ENCODE measurements at regions not wholly inside any gene's neighbourhood (a gene's known extent, or its start where the extent isn't known, plus 50 kb on each side); places are given as distances from the start of the nearest gene placed in this dataset.
"Not testable (repeated sequence)": the region's sequence is repeated elsewhere in the genome, so short reads cannot be mapped to it uniquely, and the experiment has no call there.

DNA sequence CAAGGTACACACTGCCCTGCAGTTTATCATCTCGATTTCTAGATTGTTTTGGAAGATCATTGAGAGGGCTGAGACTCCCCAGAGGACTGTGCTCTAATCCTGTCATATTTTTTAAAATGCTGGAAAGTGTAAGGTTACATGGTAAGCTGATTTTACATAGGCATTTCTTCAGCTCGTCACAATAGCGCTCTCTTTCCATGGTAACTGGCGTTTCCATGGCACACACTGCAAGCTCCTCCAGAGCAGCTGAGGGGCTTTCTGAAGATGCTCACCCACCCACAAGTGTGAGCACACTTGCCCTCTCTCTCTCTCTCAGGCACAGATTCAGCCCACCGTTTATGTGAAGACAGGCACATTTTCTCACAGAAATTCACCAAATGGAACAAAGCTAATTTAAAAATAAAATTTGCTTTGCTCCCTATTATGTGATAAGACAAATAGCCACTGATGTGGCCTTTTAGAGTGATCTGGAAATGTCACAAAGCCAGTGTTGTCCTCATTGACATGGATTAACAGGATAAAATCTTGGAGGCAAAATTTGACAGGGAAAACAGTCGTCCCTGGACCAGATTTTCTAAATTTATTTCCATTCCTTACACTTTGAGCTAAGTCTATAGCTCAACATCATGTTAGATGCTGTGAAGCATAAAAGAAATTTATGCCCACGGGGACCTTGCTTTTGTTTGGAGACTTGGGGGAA, 421.5 kb downstream of the RWDD3 start:
- 54 to 63% methylated on average over 7 of the region's 7 CpGs for WGBS, 2 donors
- no peaks in the 10 kb centered on the region for H3K27me3 ChIP-seq
- no peaks in the 10 kb centered on the region for H3K36me3 ChIP-seq
- intact Hi-C loops (cut with DNase I): no loop called here
- no peak for DNase-seq
- H3K4me1 ChIP-seq: no peaks in the 10 kb centered on the region
- no peak overlapping the region for H3K4me3 ChIP-seq (replicated peaks in 1 of 3)
- no peaks in the 10 kb centered on the region for H3K9me3 ChIP-seq
- no peak overlapping the region for H3K27ac ChIP-seq
- TF ChIP-seq, protein P1, sequence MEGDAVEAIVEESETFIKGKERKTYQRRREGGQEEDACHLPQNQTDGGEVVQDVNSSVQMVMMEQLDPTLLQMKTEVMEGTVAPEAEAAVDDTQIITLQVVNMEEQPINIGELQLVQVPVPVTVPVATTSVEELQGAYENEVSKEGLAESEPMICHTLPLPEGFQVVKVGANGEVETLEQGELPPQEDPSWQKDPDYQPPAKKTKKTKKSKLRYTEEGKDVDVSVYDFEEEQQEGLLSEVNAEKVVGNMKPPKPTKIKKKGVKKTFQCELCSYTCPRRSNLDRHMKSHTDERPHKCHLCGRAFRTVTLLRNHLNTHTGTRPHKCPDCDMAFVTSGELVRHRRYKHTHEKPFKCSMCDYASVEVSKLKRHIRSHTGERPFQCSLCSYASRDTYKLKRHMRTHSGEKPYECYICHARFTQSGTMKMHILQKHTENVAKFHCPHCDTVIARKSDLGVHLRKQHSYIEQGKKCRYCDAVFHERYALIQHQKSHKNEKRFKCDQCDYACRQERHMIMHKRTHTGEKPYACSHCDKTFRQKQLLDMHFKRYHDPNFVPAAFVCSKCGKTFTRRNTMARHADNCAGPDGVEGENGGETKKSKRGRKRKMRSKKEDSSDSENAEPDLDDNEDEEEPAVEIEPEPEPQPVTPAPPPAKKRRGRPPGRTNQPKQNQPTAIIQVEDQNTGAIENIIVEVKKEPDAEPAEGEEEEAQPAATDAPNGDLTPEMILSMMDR (IDR thresholded peaks at IDR 0.05): no peak
- no peak for TF ChIP-seq POLR2A (IDR thresholded peaks at IDR 0.05)

DNA sequence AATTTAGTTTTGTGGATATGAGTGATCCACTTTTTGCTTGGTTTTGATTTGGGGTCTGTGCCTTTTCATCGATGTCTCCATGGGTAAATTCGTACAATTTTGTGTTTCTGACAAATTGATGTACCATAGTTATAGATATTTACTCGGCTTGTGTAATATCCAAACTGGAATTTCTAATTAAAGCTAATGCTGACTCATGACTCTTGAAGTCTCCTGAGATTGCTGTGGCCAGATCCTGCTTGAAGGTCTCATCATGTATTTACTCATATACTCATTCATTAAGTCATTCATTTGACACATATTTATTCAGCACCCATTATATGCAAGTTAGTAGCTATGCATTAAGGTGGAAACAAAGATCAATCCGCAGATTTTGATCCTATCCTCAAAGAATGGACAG, 423.2 kb downstream of the RWDD3 start:
- DNase-seq: no peak
- no peaks in the 10 kb centered on the region for H3K4me1 ChIP-seq
- no peaks in the 10 kb centered on the region for H3K9me3 ChIP-seq
- 75 to 79% methylated on average over 4 of the region's 4 CpGs for WGBS, 2 donors
- TF ChIP-seq POLR2A (IDR thresholded peaks at IDR 0.05): no peak
- TF ChIP-seq, protein P1 (IDR thresholded peaks at IDR 0.05): no peak
- no peaks in the 10 kb centered on the region for H3K36me3 ChIP-seq
- H3K4me3 ChIP-seq (replicated peaks in 1 of 3): no peak overlapping the region
- H3K27me3 ChIP-seq: no peaks in the 10 kb centered on the region
- no peak overlapping the region for H3K27ac ChIP-seq
- intact Hi-C loops (cut with DNase I): no loop called here

DNA sequence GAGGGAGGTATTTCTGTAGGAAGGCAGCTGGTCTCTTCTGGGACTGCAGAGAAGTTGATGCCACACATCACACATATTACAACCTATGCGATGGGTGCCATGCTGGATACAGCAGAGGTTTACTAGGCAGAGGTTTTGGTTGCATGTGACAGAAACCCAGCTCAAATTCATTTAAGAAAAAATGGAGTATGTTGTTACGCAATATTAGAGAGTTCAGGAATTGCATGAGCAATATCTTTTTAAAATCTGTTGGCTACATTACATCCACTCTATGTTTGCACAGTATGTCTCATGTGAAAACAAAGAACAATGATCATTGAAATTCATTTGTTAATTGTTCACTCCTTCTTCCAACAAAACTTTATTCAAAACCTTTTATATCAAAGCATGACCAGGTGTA, 425.2 kb downstream of the RWDD3 start:
- 95% methylated on average over 2 of the region's 2 CpGs for WGBS, 2 donors
- DNase-seq: no peak
- H3K27ac ChIP-seq: no peak overlapping the region

DNA sequence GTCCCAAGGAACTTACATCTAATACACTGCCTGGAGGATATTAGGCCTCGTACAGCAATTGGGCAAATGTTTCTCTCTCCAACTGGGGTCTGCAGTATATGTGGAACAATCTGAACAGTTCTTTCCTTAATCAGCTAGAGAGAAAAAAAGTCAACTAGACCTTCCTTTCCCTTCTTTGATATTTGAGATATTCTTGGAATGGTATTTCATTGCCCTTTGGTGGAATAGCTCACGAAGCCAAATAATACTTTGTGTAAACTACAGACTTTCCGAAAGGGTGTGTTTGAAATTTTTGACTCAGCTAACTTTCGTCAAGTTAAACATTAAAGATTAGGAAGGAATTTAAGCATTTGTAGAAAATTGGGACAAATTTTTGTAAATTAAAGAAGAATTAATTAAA, 425.6 kb downstream of the RWDD3 start:
- 81% methylated on average over 4 of the region's 4 CpGs for WGBS, 2 donors
- TF ChIP-seq POLR2A (IDR thresholded peaks at IDR 0.05): no peak
- TF ChIP-seq, protein P1 (IDR thresholded peaks at IDR 0.05): no peak
- no peak overlapping the region for H3K27ac ChIP-seq
- intact Hi-C loops (cut with DNase I): no loop called here
- H3K36me3 ChIP-seq: no peaks in the 10 kb centered on the region
- no peaks in the 10 kb centered on the region for H3K4me1 ChIP-seq
- DNase-seq: no peak
- no peaks in the 10 kb centered on the region for H3K27me3 ChIP-seq
- H3K4me3 ChIP-seq (replicated peaks in 1 of 3): no peak overlapping the region
- no peaks in the 10 kb centered on the region for H3K9me3 ChIP-seq

More for the DNA sequence above, 425.2 kb downstream of the RWDD3 start:
- H3K4me3 ChIP-seq (replicated peaks in 1 of 3): no peak overlapping the region
- H3K9me3 ChIP-seq: no peaks in the 10 kb centered on the region
- H3K4me1 ChIP-seq: no peaks in the 10 kb centered on the region
- H3K36me3 ChIP-seq: no peaks in the 10 kb centered on the region
- no peak for TF ChIP-seq POLR2A (IDR thresholded peaks at IDR 0.05)
- TF ChIP-seq, protein P1 (IDR thresholded peaks at IDR 0.05): no peak
- intact Hi-C loops (cut with DNase I): no loop called here
- no peaks in the 10 kb centered on the region for H3K27me3 ChIP-seq

DNA sequence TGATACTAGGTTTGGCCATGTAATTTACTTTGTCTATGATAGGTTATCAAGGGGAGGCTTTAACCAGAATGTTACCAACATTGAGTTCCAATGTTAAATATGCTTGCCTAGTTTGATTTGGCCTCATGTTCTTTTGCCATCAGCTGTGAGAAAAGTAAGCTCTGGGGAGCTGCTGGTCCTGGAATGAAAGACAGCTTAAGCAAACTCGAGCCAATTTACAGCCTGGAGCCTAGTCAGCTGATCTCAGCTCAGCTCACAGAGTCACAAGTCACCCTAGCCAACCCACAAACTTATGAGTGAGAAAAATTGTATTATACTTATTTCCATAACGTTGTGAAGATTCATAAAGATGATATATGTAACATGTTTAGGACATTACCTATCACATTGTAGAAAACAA, 426.7 kb downstream of the RWDD3 start:
- no peaks in the 10 kb centered on the region for H3K4me1 ChIP-seq
- WGBS, 2 donors: 53 to 63% methylated on average over 2 of the region's 2 CpGs

DNA sequence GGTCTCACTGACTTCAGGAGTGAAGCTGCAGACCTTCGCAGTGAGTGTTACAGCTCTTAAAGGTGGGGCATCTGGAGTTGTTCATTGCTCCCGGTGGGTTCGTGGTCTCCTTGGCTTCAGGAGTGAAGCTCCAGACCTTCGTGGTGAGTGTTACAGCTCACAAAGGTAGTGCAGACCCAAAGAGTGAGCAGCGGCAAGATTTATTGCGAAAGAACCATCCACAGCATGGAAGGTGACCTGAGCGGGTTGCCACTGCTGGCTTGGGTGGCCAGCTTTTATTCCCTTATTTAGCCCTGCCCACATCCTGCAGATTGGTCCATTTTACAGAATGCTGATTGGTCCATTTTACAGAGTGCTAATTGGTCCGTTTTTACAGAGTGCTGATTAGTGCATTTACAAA, 429.5 kb downstream of the RWDD3 start:
- H3K4me1 ChIP-seq; H3K27me3 ChIP-seq; H3K36me3 ChIP-seq; DNase-seq; intact Hi-C loops (cut with DNase I); H3K4me3 ChIP-seq (replicated peaks in 1 of 3); H3K27ac ChIP-seq; H3K9me3 ChIP-seq: not testable (repeated sequence)
- 84 to 91% methylated on average over 8 of the region's 8 CpGs for WGBS, 2 donors

More for the DNA sequence above, 426.7 kb downstream of the RWDD3 start:
- Histone ChIP-seq H3K4me3 (replicated peaks in 1 of 3) (no peak overlapping the region), H3K9me3 (no peaks in the 10 kb centered on the region), H3K27me3 (no peaks in the 10 kb centered on the region), H3K27ac (no peak overlapping the region), H3K36me3 (no peaks in the 10 kb centered on the region)
- intact Hi-C loops (cut with DNase I): no loop called here
- no peak for DNase-seq
- no peak for TF ChIP-seq POLR2A (IDR thresholded peaks at IDR 0.05)
- TF ChIP-seq, protein P1 (IDR thresholded peaks at IDR 0.05): no peak

Data from thyroid gland (tissue), 4 donors.